Body of pancreas (tissue), 4 donors: ENCODE measurements at regions not wholly inside any gene's neighbourhood (a gene's known extent, or its start where the extent isn't known, plus 50 kb on each side); places are given as distances from the start of the nearest gene placed in this dataset.

Experiments
- ATAC-seq: fragments of 150-250 bp; one replicate; pipeline ENCODE4 v1.9.1; 2016
- DNase-seq, 4 donors: peaks; one replicate each; pipeline ENCODE4 v3.0.0-alpha.2; 2019
- H3K27ac ChIP-seq, 4 donors: fragments of 200-600 bp; sonication (generic); 1 replicate in 3 of 4; 2 replicates in 1 of 4; pipeline versions ENCODE4 v1.5.1 to v1.6.1; 2016 to 2019; ENCODE audit warnings: mild to moderate bottlenecking in 1 of 4, mixed read lengths in 1 of 4, moderate library complexity in 1 of 4
- H3K27me3 ChIP-seq, 2 donors: fragments of 200-600 bp; sonication (generic); one replicate each; pipeline ENCODE4 v1.6.0; 2016; ENCODE audit warnings: mild to moderate bottlenecking in 1 of 2
- H3K36me3 ChIP-seq, 2 donors: fragments of 200-600 bp; sonication (generic); replicated peaks in 1 of 2; 2 replicates each; pipeline ENCODE4 v1.5.1; 2016; ENCODE audit warnings: low read depth in 2 of 2; ENCODE audit not compliant: insufficient read depth in 1 of 2
- H3K4me1 ChIP-seq: fragments of 200-600 bp; sonication (generic); one replicate; pipeline ENCODE4 v1.6.0; 2016
- H3K4me3 ChIP-seq, 2 donors: fragments of 200-600 bp; sonication (generic); 1 replicate in 1 of 2; 2 replicates in 1 of 2; pipeline ENCODE4 v1.5.1; 2016 to 2019
- H3K9me3 ChIP-seq, 3 donors: fragments of 200-600 bp; sonication (generic); 1 replicate in 2 of 3; 2 replicates in 1 of 3; pipeline ENCODE4 v1.5.1; 2016
- CTCF ChIP-seq, 7 experiments: fragments of 450-650 bp in 4 of 7; fragments of 200-600 bp in 3 of 7; sonication (generic) in 3 of 7; IDR thresholded peaks; one replicate each; pipeline ENCODE4 v1.5.1; 2016 to 2019; ENCODE audit warnings: antibody characterized with exemption in 7 of 7
- POLR2A ChIP-seq, 3 donors: fragments of 450-650 bp; IDR thresholded peaks; one replicate each; pipeline ENCODE4 v1.6.1; 2016; ENCODE audit warnings: antibody characterized with exemption in 3 of 3, mild to moderate bottlenecking in 2 of 3
- WGBS, 2 donors: methylation state at CpG; one replicate each; pipeline ENCODE4 v1.1.5; 2017; 5-methylcytosine and 5-hydroxymethylcytosine counted together
- intact Hi-C: fragments of 100-400 bp; cut with DNase I; formaldehyde crosslinking; loops from one replicate; pipeline ENCODE4 v1.15.1; 2023

- TF ChIP-seq CTCF (IDR thresholded peaks at IDR 0.05) (no peak), POLR2A (IDR thresholded peaks at IDR 0.05) (no peak)
- intact Hi-C loops = no loop called here
- no peak overlapping the region for H3K27ac ChIP-seq
- ATAC-seq = no peak
- no peak overlapping the region for H3K4me3 ChIP-seq
- no peaks in the 10 kb centered on the region for H3K27me3 ChIP-seq
- H3K9me3 ChIP-seq = no peaks in the 10 kb centered on the region
- WGBS, 2 donors = 35 to 38% methylated on average over 2 of the region's 2 CpGs
- H3K36me3 ChIP-seq = no peaks in the 10 kb centered on the region
- no peak for DNase-seq
- H3K4me1 ChIP-seq = no peaks in the 10 kb centered on the region
Observed at GRCh38 chrX:65846974-65847373, 179.5 kb downstream of the MSN start.

- WGBS, 2 donors = 80 to 93% methylated on average over 1 to 2 of the region's 2 CpGs
- H3K27ac ChIP-seq = no peak overlapping the region
- intact Hi-C loops = no loop called here
- H3K36me3 ChIP-seq = no peaks in the 10 kb centered on the region
- H3K9me3 ChIP-seq = no peaks in the 10 kb centered on the region
- H3K4me1 ChIP-seq = no peaks in the 10 kb centered on the region
- ATAC-seq = no peak
- H3K4me3 ChIP-seq = no peak overlapping the region
- no peak for TF ChIP-seq CTCF (IDR thresholded peaks at IDR 0.05)
- TF ChIP-seq POLR2A (IDR thresholded peaks at IDR 0.05) = no peak
- H3K27me3 ChIP-seq = no peaks in the 10 kb centered on the region
- no peak for DNase-seq
Observed at GRCh38 chrX:65841263-65841662, 173.8 kb downstream of the MSN start.

GRCh38 chrX:65838674-65839073 is 171.2 kb downstream of the MSN start:
- Histone ChIP-seq H3K4me3 (no peak overlapping the region), H3K27ac (no peak overlapping the region), H3K27me3 (no peaks in the 10 kb centered on the region), H3K9me3 (no peaks in the 10 kb centered on the region), H3K4me1 (no peaks in the 10 kb centered on the region), H3K36me3 (no peaks in the 10 kb centered on the region)
- DNase-seq = no peak
- 33 to 53% methylated on average over 1 to 2 of the region's 3 CpGs for WGBS, 2 donors
- intact Hi-C loops = no loop called here
- no peak for ATAC-seq
- TF ChIP-seq CTCF (IDR thresholded peaks at IDR 0.05) (no peak), POLR2A (IDR thresholded peaks at IDR 0.05) (no peak)

- TF ChIP-seq POLR2A (IDR thresholded peaks at IDR 0.05) = no peak
- no peak for TF ChIP-seq CTCF (IDR thresholded peaks at IDR 0.05)
- 74% methylated on average over 3 of the region's 4 CpGs; no CpG with 5 or more reads in 1 of the 2 donors for WGBS, 2 donors
- Histone ChIP-seq H3K36me3 (no peaks in the 10 kb centered on the region), H3K27ac (no peak overlapping the region), H3K9me3 (no peaks in the 10 kb centered on the region), H3K4me3 (no peak overlapping the region), H3K4me1 (no peaks in the 10 kb centered on the region), H3K27me3 (no peaks in the 10 kb centered on the region)
- ATAC-seq (no peak), DNase-seq (no peak)
- intact Hi-C loops = no loop called here
Observed at GRCh38 chrX:65837875-65838549, 170.6 kb downstream of the MSN start.

- no peak overlapping the region for H3K4me3 ChIP-seq
- no peak overlapping the region for H3K27ac ChIP-seq
- no peaks in the 10 kb centered on the region for H3K36me3 ChIP-seq
- DNase-seq (no peak), ATAC-seq (no peak)
- WGBS, 2 donors = 24 to 36% methylated on average over 2 of the region's 2 CpGs
- H3K9me3 ChIP-seq = no peaks in the 10 kb centered on the region
- no peaks in the 10 kb centered on the region for H3K27me3 ChIP-seq
- no peaks in the 10 kb centered on the region for H3K4me1 ChIP-seq
- intact Hi-C loops = no loop called here
- no peak for TF ChIP-seq POLR2A (IDR thresholded peaks at IDR 0.05)
- no peak for TF ChIP-seq CTCF (IDR thresholded peaks at IDR 0.05)
Observed at GRCh38 chrX:65831268-65831667, 163.8 kb downstream of the MSN start.
